ENCODE measurements at regions not wholly inside any gene's neighbourhood (a gene's known extent, or its start where the extent isn't known, plus 50 kb on each side); places are given as distances from the start of the nearest gene placed in this dataset.

GRCh38 chr14:76948976-76949375 lies 79.5 kb downstream of the IRF2BPL start:
- DNase-seq = no peak

GRCh38 chr14:76948213-76948947 lies 80.1 kb downstream of the IRF2BPL start:
- DNase-seq = no peak

DNA sequence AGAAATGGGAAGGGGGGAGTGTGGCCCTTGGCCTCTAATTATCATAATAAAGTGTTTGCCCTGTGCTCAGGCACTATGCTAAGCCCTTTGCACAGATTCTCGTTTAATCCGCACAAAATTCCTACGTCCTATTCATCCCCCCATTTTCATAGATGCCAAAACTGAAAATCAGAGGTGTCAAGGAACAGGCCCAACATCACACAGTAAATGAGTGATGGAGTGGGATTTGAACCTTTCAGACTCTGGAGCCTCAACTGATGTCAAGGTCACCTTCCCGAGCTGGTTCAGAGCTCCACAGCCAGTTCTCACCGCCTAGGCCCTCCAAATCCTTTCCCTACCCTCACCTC lies 80.7 kb downstream of the IRF2BPL start:
- DNase-seq = no peak

GRCh38 chr14:76947078-76947837 lies 81.2 kb downstream of the IRF2BPL start:
- DNase-seq = peak; percentile 56 to 77 (median 68)

GRCh38 chr14:76946753-76947077 lies 81.8 kb downstream of the IRF2BPL start:
- DNase-seq = no peak

DNA sequence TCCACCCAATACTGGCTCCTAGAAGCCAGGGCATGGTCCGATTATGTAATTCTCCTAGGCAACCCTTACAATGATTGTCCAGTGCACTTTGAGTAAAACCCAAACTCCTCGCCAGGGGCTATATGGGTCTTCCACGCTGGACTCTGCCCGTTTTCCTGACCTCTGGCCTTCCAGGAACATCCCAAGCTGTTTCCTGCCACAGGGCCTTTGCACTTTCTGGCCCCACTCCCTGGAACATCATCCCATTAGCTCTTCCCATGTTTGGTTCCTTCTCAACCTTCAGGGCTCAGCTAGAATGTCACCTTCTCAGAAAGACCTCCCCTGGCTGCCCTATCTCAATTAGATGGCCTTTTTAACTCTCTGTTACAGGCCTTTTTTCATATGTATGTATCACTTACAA lies 85.4 kb downstream of the IRF2BPL start:
- no peak for DNase-seq

GRCh38 chr14:76941946-76942805 lies 86.3 kb downstream of the IRF2BPL start:
- no peak for DNase-seq

DNA sequence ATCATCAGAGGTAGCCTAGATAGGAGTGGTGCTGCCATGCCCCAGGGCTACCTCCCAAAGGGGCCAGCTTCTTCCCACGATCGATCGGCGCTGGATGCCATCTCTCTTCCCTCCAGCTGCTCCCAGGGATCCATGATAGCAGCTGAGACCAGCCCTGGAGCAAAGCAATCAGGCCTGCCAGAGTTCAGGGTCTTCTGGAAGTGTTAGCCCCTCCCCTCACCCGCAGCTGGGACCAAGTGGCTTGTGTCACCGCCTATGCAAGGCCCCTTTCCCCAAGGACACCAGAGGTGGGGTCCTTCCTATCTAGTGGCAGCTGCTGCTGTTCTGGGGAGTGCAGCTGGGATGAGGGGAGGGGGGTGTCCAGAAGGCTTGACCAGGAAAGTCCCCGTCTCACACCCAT lies 87.0 kb downstream of the IRF2BPL start:
- DNase-seq = no peak

GRCh38 chr14:76940021-76940760 lies 88.3 kb downstream of the IRF2BPL start:
- DNase-seq = no peak

DNA sequence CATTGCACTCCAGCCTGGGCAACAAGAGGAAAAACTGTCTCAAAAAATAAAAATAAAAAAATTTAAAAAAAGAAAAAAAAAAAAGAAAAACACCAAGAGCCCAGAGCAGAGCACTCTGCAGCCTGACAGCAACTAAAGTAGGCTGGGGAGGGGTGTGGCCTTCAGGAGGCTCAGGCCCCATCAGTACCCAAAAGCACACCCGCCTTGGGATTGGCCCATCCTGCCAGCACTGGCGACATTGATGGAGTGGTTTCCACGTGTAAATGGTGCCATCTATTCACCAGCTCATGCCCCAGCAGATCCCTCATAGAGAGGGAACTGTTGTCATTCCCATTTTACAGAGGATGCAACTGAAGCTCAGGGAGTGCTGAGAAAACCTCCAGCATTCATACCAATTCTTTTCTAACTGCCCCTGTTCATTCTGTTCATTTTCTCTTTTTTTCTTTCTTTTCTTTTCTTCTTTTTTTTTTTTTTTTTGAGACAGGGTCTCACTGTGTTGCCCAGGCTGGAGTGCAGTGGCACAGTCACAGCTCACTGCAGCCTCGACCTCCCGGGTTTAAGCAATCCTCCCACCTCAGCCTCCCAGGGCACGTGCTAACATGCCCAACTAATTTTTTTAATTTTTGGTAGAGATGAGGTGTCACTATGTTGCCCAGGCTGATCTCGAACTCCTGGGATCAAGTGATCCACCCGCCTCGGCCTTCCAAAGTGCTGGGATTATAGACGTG lies 89.3 kb downstream of the IRF2BPL start:
- no peak for DNase-seq

GRCh38 chr14:76938092-76938500 lies 90.4 kb downstream of the IRF2BPL start:
- no peak for DNase-seq

DNA sequence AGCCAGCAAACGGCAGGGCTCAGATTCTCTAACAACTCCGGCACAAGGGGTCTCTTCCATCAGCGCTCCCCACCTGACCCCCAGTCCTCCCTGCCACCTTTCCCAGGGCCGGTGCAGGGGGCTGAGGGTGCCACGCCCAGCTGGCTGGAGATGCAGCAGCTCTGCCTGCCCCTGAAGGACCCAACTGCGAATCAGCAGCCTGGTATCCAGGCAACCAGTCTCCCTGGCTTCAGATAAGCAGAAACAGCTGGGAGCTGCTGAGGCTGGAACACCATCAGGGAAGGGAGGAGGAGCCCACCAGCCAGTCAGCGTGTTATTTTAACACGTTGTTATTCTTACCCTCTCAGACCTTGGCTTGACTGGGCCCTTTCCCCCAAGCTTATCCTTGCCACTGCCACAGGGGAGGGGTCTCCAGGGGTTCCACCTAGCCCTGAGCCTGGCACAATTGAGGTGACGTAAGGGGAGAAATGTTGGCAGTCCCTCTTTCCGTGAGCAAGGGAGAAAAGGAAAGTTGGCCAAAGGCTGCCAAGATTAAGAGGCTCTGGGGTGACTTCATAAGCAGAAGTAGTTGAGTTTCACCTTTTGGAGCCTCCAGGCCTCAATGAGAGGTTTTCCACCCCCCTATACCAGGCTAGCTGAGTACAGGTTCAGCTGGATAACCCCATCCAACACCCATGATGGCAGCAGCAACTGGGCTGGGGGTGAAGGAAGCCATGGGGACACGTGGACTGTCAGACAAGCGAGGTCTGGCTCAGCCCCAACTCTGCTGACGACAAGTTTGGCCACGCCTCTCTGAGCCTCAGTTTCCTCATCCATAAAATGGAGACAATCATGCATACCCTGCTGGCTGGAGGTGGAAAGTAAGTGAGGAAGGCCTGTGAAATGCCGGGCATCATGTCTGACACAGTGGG lies 91.1 kb downstream of the IRF2BPL start:
- no peak for DNase-seq

- DNase-seq = no peak
Measured at GRCh38 chr14:76936483-76936882, 92.0 kb downstream of the IRF2BPL start.

DNA sequence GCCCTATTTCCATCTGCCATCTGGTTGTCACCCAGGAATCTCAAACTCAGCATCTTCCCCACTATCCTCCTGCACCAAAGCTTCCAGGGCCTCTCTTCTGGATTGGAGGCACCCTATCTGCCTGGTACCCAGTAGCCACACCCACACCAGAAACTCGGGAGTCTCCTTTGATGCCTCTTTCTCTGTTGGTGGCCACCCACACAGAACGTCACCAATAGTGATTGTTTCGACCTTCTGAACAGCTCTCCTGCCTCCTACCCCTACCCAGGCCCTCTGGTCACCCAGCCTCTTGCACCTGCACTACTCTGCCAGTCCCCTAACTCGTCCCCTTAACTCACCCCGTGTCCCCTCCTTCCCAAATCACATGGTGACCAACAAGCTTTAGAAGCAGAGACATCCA lies 95.0 kb downstream of the IRF2BPL start:
- DNase-seq = no peak

DNA sequence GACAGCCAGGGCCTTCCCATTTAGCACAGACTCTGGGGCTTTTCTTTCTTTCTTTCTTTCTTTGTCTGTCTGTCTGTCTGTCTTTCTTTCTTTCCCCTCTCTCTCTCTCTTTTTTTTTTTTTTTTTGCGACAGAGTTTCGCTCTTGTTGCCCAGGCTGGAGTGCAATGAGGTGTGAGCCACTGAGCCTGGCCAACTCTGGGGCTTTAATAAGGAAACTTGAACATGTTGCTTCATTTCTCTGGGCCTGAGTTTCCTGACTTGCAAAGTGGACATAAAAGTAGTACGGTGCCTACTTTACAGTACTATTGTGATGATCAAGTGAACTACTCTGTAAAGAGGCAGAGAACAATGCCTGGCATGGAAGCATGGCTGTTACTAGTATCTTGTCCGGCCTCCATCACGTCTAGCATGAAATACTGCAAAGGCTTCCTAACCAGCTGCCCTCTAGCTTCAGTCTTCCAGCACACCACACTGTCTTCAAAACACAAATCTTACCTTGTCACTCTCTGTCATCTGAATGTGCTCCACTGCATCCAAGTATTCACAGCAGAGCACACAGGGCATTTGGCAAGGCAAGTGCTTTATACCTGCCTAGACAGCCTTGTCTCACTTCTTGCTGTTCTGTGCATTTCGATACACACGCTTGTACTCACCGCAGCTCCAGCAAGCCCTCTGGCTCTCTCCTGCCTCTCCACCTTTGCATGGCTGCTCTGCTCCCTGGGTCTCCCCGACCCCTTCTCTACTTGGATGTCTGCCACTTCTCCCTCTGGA lies 96.7 kb downstream of the IRF2BPL start:
- DNase-seq = no peak

DNA sequence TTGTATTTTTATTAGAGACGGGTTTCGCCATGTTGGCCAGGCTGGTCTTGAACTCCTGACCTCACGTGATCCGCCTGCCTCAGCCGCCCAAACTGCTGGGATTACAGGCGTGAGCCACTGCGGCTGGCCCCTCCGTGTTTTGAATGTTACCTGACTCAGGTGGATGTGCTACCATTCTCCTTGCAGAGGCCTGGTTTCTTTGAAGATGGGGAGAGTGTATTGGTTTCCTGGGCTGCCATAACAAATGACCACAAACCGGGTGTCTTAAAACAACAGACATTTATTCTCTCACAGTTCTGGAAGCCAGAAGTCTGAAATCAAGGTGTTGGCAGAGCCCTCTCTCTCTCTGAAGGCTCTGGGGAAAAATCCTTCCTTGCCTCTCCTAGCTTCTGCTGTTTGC lies 98.0 kb downstream of the IRF2BPL start:
- DNase-seq = no peak

DNA sequence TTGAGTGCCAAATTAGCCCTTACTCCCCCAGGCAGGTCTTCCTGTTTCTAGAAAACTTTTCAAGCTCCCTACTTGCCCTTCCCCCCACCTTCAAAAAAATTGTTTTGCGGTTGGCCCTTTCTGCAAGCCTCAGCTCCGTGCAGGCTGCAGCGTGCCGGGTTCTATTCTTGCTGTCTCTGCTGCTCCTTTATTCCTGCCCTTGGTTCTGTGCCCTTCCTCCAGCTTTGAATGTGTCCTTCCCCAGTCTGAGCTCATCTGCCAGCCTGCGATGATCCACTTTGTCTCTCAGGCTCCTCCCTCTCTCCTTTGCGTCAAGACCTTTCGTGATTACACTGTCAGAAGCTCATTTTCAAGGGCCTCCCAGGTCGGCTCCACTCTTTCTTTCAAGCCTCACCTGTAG lies 98.6 kb downstream of the IRF2BPL start:
- DNase-seq = peak; percentile 40 to 83 (median 58)

- DNase-seq = no peak
Measured at GRCh38 chr14:76927971-76928700, 100.4 kb downstream of the IRF2BPL start.

GRCh38 chr14:76926521-76927251 lies 100.5 kb downstream of the LRRC74A start:
- peak; percentile 34 to 72 (median 68) for DNase-seq
